ENCODE measurements at regions not wholly inside any gene's neighbourhood (a gene's known extent, or its start where the extent isn't known, plus 50 kb on each side); places are given as distances from the start of the nearest gene placed in this dataset.

GRCh38 chr7:41878309-41879295, 175.7 kb upstream of the INHBA start:
- TF ChIP-seq POLR2A (IDR thresholded peaks at IDR 0.05) (no peak), CTCF (IDR thresholded peaks at IDR 0.05) (no peak)
